ENCODE measurements at regions not wholly inside any gene's neighbourhood (a gene's known extent, or its start where the extent isn't known, plus 50 kb on each side); places are given as distances from the start of the nearest gene placed in this dataset.

- 93% methylated on average over 2 of the region's 2 CpGs; no CpG with 5 or more reads in 1 of the 2 experiments for WGBS, 2 experiments (ENCODE audit: insufficient coverage in 1 of 2, insufficient read length in 1 of 2)
- Mint-ChIP-seq H3K4me1 (no peaks in the 10 kb centered on the region), H3K27me3 (ENCODE audit: insufficient read depth) (no peaks in the 10 kb centered on the region), H3K27ac (no peak overlapping the region), H3K9me3 (no peaks in the 10 kb centered on the region), H3K36me3 (ENCODE audit: low read depth) (no peaks in the 10 kb centered on the region), H3K4me3 (no peak overlapping the region)
- H3K36me3 ChIP-seq (ENCODE audit: control insufficient read depth, insufficient read depth, low read length) = no peaks in the 10 kb centered on the region
- H3K9me3 ChIP-seq (ENCODE audit: control insufficient read depth, low read length) = no peaks in the 10 kb centered on the region
- no peak for TF ChIP-seq CTCF (conservative IDR thresholded peaks at IDR 0.05)
- no peak overlapping the region for H3K27ac ChIP-seq (ENCODE audit: low read depth, low read length)
- no peak for DNase-seq
- H3K4me1 ChIP-seq (ENCODE audit: control insufficient read depth, insufficient read depth, low read length) = no peaks in the 10 kb centered on the region
- H3K9ac ChIP-seq (ENCODE audit: extremely low read depth, low read length, poor library complexity, severe bottlenecking) = no peak overlapping the region
- H3K27me3 ChIP-seq (ENCODE audit: control insufficient read depth, insufficient read depth, low read length, poor library complexity, severe bottlenecking) = no peaks in the 10 kb centered on the region
- H3K4me3 ChIP-seq (ENCODE audit: low read length) = no peak overlapping the region
Observed at GRCh38 chr6:120545353-120545752, 788.9 kb downstream of the TBC1D32 start.

GRCh38 chr6:120534954-120535353, 799.3 kb downstream of the TBC1D32 start:
- H3K9me3 ChIP-seq (ENCODE audit: control insufficient read depth, low read length) = peaks cover 4% of the 10 kb centered on the region
- no peak overlapping the region for H3K9ac ChIP-seq (ENCODE audit: extremely low read depth, low read length, poor library complexity, severe bottlenecking)
- no peak overlapping the region for H3K27ac ChIP-seq (ENCODE audit: low read depth, low read length)
- Mint-ChIP-seq H3K4me3 (no peak overlapping the region), H3K9me3 (peaks cover 6% of the 10 kb centered on the region), H3K36me3 (ENCODE audit: low read depth) (no peaks in the 10 kb centered on the region), H3K27ac (no peak overlapping the region), H3K27me3 (ENCODE audit: insufficient read depth) (no peaks in the 10 kb centered on the region), H3K4me1 (no peaks in the 10 kb centered on the region)
- no peak for DNase-seq
- H3K36me3 ChIP-seq (ENCODE audit: control insufficient read depth, insufficient read depth, low read length) = no peaks in the 10 kb centered on the region
- no peak for TF ChIP-seq CTCF (conservative IDR thresholded peaks at IDR 0.05)
- no peaks in the 10 kb centered on the region for H3K4me1 ChIP-seq (ENCODE audit: control insufficient read depth, insufficient read depth, low read length)
- no peaks in the 10 kb centered on the region for H3K27me3 ChIP-seq (ENCODE audit: control insufficient read depth, insufficient read depth, low read length, poor library complexity, severe bottlenecking)
- H3K4me3 ChIP-seq (ENCODE audit: low read length) = no peak overlapping the region

- H3K4me3 Mint-ChIP-seq = no peak overlapping the region
- Histone ChIP-seq H3K27ac (ENCODE audit: low read depth, low read length) (no peak overlapping the region), H3K4me3 (ENCODE audit: low read length) (no peak overlapping the region), H3K9me3 (ENCODE audit: control insufficient read depth, low read length) (no peaks in the 10 kb centered on the region), H3K9ac (ENCODE audit: extremely low read depth, low read length, poor library complexity, severe bottlenecking) (no peak overlapping the region), H3K27me3 (ENCODE audit: control insufficient read depth, insufficient read depth, low read length, poor library complexity, severe bottlenecking) (no peaks in the 10 kb centered on the region), H3K4me1 (ENCODE audit: control insufficient read depth, insufficient read depth, low read length) (peaks cover 4% of the 10 kb centered on the region), H3K36me3 (ENCODE audit: control insufficient read depth, insufficient read depth, low read length) (no peaks in the 10 kb centered on the region)
- H3K4me1 Mint-ChIP-seq = no peaks in the 10 kb centered on the region
- H3K9me3 Mint-ChIP-seq = peaks cover 6% of the 10 kb centered on the region
- H3K27me3 Mint-ChIP-seq (ENCODE audit: insufficient read depth) = no peaks in the 10 kb centered on the region
- TF ChIP-seq CTCF (conservative IDR thresholded peaks at IDR 0.05) = no peak
- WGBS, 2 experiments (ENCODE audit: insufficient coverage in 1 of 2, insufficient read length in 1 of 2) = 91% methylated on average over 2 of the region's 2 CpGs; no CpG with 5 or more reads in 1 of the 2 experiments
- H3K27ac Mint-ChIP-seq = no peak overlapping the region
- H3K36me3 Mint-ChIP-seq (ENCODE audit: low read depth) = no peaks in the 10 kb centered on the region
- DNase-seq = no peak
Observed at GRCh38 chr6:120526576-120526975, 807.7 kb downstream of the TBC1D32 start.
